Thyroid gland (tissue), 4 donors: ENCODE measurements at regions not wholly inside any gene's neighbourhood (a gene's known extent, or its start where the extent isn't known, plus 50 kb on each side); places are given as distances from the start of the nearest gene placed in this dataset.

Source experiments
- CTCF ChIP-seq, 6 experiments: fragments of 200-600 bp in 3 of 6; fragments of 450-650 bp in 3 of 6; sonication (generic) in 3 of 6; IDR thresholded peaks; one replicate each; pipeline ENCODE4 v1.5.1; 2016 to 2019; ENCODE audit warnings: antibody characterized with exemption in 6 of 6, mild to moderate bottlenecking in 2 of 6, inconsistent platforms in 1 of 6, moderate library complexity in 1 of 6
- POLR2A ChIP-seq, 2 donors: fragments of 450-650 bp; IDR thresholded peaks; one replicate each; pipeline ENCODE4 v1.6.1; 2017; ENCODE audit warnings: antibody characterized with exemption in 2 of 2, mild to moderate bottlenecking in 2 of 2, moderate library complexity in 1 of 2

GRCh38 chr12:24077161-24077560, 127.7 kb upstream of the SOX5 start:
- TF ChIP-seq CTCF (IDR thresholded peaks at IDR 0.05) = no peak
- no peak for TF ChIP-seq POLR2A (IDR thresholded peaks at IDR 0.05)
